Aorta (tissue), 5 donors: ENCODE measurements at regions not wholly inside any gene's neighbourhood (a gene's known extent, or its start where the extent isn't known, plus 50 kb on each side); places are given as distances from the start of the nearest gene placed in this dataset.

Experiments
- ATAC-seq: fragments of 200-7000 bp; cut with Tn5 transposase; one replicate; pipeline ENCODE4 v1.9.1; 2022; ENCODE audit warnings: moderate library complexity; ENCODE audit not compliant: low FRiP score
- DNase-seq, 2 donors: peaks; one replicate each; pipeline ENCODE4 v3.0.0-alpha.2; 2020
- H3K27ac ChIP-seq, 2 donors: one replicate each; pipeline ENCODE4 v1.5.1; 2013; ENCODE audit warnings: low read length in 2 of 2, mild to moderate bottlenecking in 2 of 2, moderate library complexity in 2 of 2, control low read depth in 1 of 2, inconsistent platforms in 1 of 2, low read depth in 1 of 2
- H3K27me3 ChIP-seq, 2 donors: one replicate each; pipeline ENCODE4 v1.6.1; 2013; ENCODE audit warnings: control low read depth in 1 of 2, low read length in 1 of 2, mild to moderate bottlenecking in 1 of 2, moderate library complexity in 1 of 2; ENCODE audit not compliant: insufficient read depth in 2 of 2, control insufficient read depth in 1 of 2
- H3K36me3 ChIP-seq, 2 donors: one replicate each; pipeline ENCODE4 v1.6.1; 2013; ENCODE audit warnings: control low read depth in 1 of 2, low read length in 1 of 2, mild to moderate bottlenecking in 1 of 2; ENCODE audit not compliant: insufficient read depth in 2 of 2, control insufficient read depth in 1 of 2
- H3K4me1 ChIP-seq, 2 donors: one replicate each; pipeline ENCODE4 v1.6.1; 2013; ENCODE audit warnings: low read length in 2 of 2, control low read depth in 1 of 2, mild to moderate bottlenecking in 1 of 2, moderate library complexity in 1 of 2; ENCODE audit not compliant: insufficient read depth in 2 of 2, control insufficient read depth in 1 of 2
- H3K4me3 ChIP-seq, 2 donors: one replicate each; pipeline ENCODE4 v1.5.1; 2013; ENCODE audit warnings: low read length in 2 of 2, control low read depth in 1 of 2, mild to moderate bottlenecking in 1 of 2
- H3K9me3 ChIP-seq: one replicate; pipeline ENCODE4 v1.6.1; 2013; ENCODE audit warnings: mild to moderate bottlenecking, low read length; ENCODE audit not compliant: control insufficient read depth
- WGBS, 2 donors: extraction: QIAGEN DNeasy Blood & Tissue Kit; methylation state at CpG; one replicate each; pipeline ENCODE4 v1.1.7; 2013; 5-methylcytosine and 5-hydroxymethylcytosine counted together
- intact Hi-C, 2 donors: fragments of 100-400 bp; cut with DNase I; formaldehyde crosslinking; loops; one replicate each; pipeline versions ENCODE4 v1.14.2 to v1.15.0; 2022
- donor health status: healthy with polysubstance abuse.
- donor health status: Bipolar disorder and iron deficiency.
- donor health status: DM: no; HTN: no; CAD: no.
- donor health status: DM: no; HTN: no; CAD: no.
- donor health status: DM: yes; HTN: yes; CAD: no.

- no peak for ATAC-seq
- H3K27me3 ChIP-seq, result no peaks in the 10 kb centered on the region
- intact Hi-C loops, result no loop called here
These were observed 137.3 kb upstream of the TOP1 start for GRCh38 chr20:40891351-40891750.

GRCh38 chr20:40892642-40893041 is 136.0 kb upstream of the TOP1 start:
- 32 to 48% methylated on average over 2 of the region's 2 CpGs for WGBS, 2 donors
- H3K9me3 ChIP-seq, result no peaks in the 10 kb centered on the region
- H3K36me3 ChIP-seq, result no peaks in the 10 kb centered on the region
- DNase-seq, result no peak
- no peak for ATAC-seq
- no peaks in the 10 kb centered on the region for H3K4me1 ChIP-seq
- no peak overlapping the region for H3K4me3 ChIP-seq
- H3K27me3 ChIP-seq, result no peaks in the 10 kb centered on the region
- intact Hi-C loops, result no loop called here
- H3K27ac ChIP-seq, result no peak overlapping the region

More at GRCh38 chr20:40891351-40891750, 137.3 kb upstream of the TOP1 start:
- no peaks in the 10 kb centered on the region for H3K4me1 ChIP-seq
- no peaks in the 10 kb centered on the region for H3K36me3 ChIP-seq
- DNase-seq, result no peak
- no peak overlapping the region for H3K27ac ChIP-seq
- H3K9me3 ChIP-seq, result no peaks in the 10 kb centered on the region
- H3K4me3 ChIP-seq, result no peak overlapping the region

GRCh38 chr20:40893610-40894236 is 134.9 kb upstream of the TOP1 start:
- intact Hi-C loops, result no loop called here
- ATAC-seq, result no peak

GRCh38 chr20:40894237-40894630 is 134.4 kb upstream of the TOP1 start:
- Histone ChIP-seq H3K27ac (no peak overlapping the region), H3K36me3 (no peaks in the 10 kb centered on the region), H3K4me3 (no peak overlapping the region), H3K9me3 (no peaks in the 10 kb centered on the region), H3K27me3 (no peaks in the 10 kb centered on the region), H3K4me1 (no peaks in the 10 kb centered on the region)
- DNase-seq (no peak), ATAC-seq (no peak)
- intact Hi-C loops, result no loop called here
- WGBS, 2 donors, result 92 to 95% methylated on average over 1 of the region's 1 CpG

More at GRCh38 chr20:40893610-40894236, 134.9 kb upstream of the TOP1 start:
- H3K4me1 ChIP-seq, result no peaks in the 10 kb centered on the region
- no peak overlapping the region for H3K4me3 ChIP-seq
- no peak for DNase-seq
- no peaks in the 10 kb centered on the region for H3K36me3 ChIP-seq
- H3K9me3 ChIP-seq, result no peaks in the 10 kb centered on the region
- no peak overlapping the region for H3K27ac ChIP-seq
- WGBS, 2 donors, result 65 to 92% methylated on average over 1 of the region's 1 CpG
- H3K27me3 ChIP-seq, result no peaks in the 10 kb centered on the region

GRCh38 chr20:40895182-40895581 is 133.4 kb upstream of the TOP1 start:
- Histone ChIP-seq H3K27ac (no peak overlapping the region), H3K4me3 (no peak overlapping the region), H3K9me3 (no peaks in the 10 kb centered on the region), H3K27me3 (no peaks in the 10 kb centered on the region), H3K4me1 (no peaks in the 10 kb centered on the region), H3K36me3 (no peaks in the 10 kb centered on the region)
- WGBS, 2 donors, result 62 to 67% methylated on average over 3 of the region's 3 CpGs
- DNase-seq (no peak), ATAC-seq (no peak)
- intact Hi-C loops, result no loop called here

- H3K4me1 ChIP-seq, result no peaks in the 10 kb centered on the region
- ATAC-seq, result no peak
- DNase-seq, result no peak
- H3K27ac ChIP-seq, result no peak overlapping the region
- no peak overlapping the region for H3K4me3 ChIP-seq
- H3K27me3 ChIP-seq, result no peaks in the 10 kb centered on the region
- 89 to 94% methylated on average over 10 of the region's 10 CpGs for WGBS, 2 donors
- intact Hi-C loops, result no loop called here
- H3K36me3 ChIP-seq, result no peaks in the 10 kb centered on the region
- no peaks in the 10 kb centered on the region for H3K9me3 ChIP-seq
These were observed 131.6 kb upstream of the TOP1 start for GRCh38 chr20:40896814-40897700.

- Histone ChIP-seq H3K27ac (no peak overlapping the region), H3K4me3 (no peak overlapping the region), H3K27me3 (no peaks in the 10 kb centered on the region), H3K4me1 (no peaks in the 10 kb centered on the region), H3K9me3 (no peaks in the 10 kb centered on the region), H3K36me3 (no peaks in the 10 kb centered on the region)
- 81 to 83% methylated on average over 2 of the region's 2 CpGs for WGBS, 2 donors
- ATAC-seq (no peak), DNase-seq (no peak)
- intact Hi-C loops, result no loop called here
These were observed 129.3 kb upstream of the TOP1 start for GRCh38 chr20:40899344-40899743.

- no peaks in the 10 kb centered on the region for H3K4me1 ChIP-seq
- no peak for ATAC-seq
- H3K4me3 ChIP-seq, result no peak overlapping the region
- no peaks in the 10 kb centered on the region for H3K36me3 ChIP-seq
- H3K27me3 ChIP-seq, result no peaks in the 10 kb centered on the region
- no peak for DNase-seq
- WGBS, 2 donors, result 94 to 100% methylated on average over 2 of the region's 2 CpGs
- intact Hi-C loops, result no loop called here
- no peak overlapping the region for H3K27ac ChIP-seq
- no peaks in the 10 kb centered on the region for H3K9me3 ChIP-seq
These were observed 127.9 kb upstream of the TOP1 start for GRCh38 chr20:40900666-40901215.

GRCh38 chr20:40902661-40903060 is 126.0 kb upstream of the TOP1 start:
- WGBS, 2 donors, result 19 to 35% methylated on average over 1 of the region's 1 CpG
- Histone ChIP-seq H3K4me3 (no peak overlapping the region), H3K9me3 (no peaks in the 10 kb centered on the region), H3K27me3 (no peaks in the 10 kb centered on the region), H3K27ac (no peak overlapping the region), H3K36me3 (no peaks in the 10 kb centered on the region), H3K4me1 (no peaks in the 10 kb centered on the region)
- ATAC-seq (no peak), DNase-seq (no peak)
- intact Hi-C loops, result no loop called here
